LNCaP clone FGC (cell line): ENCODE measurements at regions not wholly inside any gene's neighbourhood (a gene's known extent, or its start where the extent isn't known, plus 50 kb on each side); places are given as distances from the start of the nearest gene placed in this dataset.

ENCODE experiments used
- DNase-seq: peaks from one replicate; pipeline ENCODE4 v3.0.0-alpha.2; 2011; ENCODE audit warnings: low read depth
- H3K4me3 ChIP-seq: 2 replicates; pipeline ENCODE4 v1.5.1; 2011; ENCODE audit warnings: mild to moderate bottlenecking, low read depth, low read length, control low read depth
- TF ChIP-seq, protein P1 (sequence below): IDR thresholded peaks from 2 replicates; pipeline ENCODE4 v1.5.1; 2012; ENCODE audit warnings: mild to moderate bottlenecking; ENCODE audit not compliant: control insufficient read depth, insufficient read depth; ENCODE audit errors: extremely low read depth

DNA sequence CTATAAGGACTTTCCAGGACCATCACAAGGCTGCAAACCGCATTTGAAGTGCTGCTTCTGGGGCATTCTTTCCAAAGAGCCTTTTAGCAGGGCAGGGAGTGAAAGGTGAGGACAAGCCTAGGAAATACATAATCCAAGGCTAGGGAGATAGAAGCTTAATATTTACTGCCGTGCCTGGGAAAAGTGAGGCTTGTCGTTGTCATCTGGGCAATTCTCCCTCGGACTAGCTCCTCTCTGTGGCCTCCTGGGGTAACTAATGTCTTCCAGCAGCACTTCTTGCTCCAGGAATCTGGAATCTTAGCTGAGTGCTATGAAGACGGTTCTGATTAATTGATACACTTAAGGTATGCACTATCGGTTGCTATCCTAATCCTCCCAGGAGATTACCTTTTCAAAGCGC lies 69.3 kb upstream of the ATL2 start:
- H3K4me3 ChIP-seq: no peak overlapping the region
- TF ChIP-seq, protein P1, sequence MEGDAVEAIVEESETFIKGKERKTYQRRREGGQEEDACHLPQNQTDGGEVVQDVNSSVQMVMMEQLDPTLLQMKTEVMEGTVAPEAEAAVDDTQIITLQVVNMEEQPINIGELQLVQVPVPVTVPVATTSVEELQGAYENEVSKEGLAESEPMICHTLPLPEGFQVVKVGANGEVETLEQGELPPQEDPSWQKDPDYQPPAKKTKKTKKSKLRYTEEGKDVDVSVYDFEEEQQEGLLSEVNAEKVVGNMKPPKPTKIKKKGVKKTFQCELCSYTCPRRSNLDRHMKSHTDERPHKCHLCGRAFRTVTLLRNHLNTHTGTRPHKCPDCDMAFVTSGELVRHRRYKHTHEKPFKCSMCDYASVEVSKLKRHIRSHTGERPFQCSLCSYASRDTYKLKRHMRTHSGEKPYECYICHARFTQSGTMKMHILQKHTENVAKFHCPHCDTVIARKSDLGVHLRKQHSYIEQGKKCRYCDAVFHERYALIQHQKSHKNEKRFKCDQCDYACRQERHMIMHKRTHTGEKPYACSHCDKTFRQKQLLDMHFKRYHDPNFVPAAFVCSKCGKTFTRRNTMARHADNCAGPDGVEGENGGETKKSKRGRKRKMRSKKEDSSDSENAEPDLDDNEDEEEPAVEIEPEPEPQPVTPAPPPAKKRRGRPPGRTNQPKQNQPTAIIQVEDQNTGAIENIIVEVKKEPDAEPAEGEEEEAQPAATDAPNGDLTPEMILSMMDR: no peak
- no peak for DNase-seq

DNA sequence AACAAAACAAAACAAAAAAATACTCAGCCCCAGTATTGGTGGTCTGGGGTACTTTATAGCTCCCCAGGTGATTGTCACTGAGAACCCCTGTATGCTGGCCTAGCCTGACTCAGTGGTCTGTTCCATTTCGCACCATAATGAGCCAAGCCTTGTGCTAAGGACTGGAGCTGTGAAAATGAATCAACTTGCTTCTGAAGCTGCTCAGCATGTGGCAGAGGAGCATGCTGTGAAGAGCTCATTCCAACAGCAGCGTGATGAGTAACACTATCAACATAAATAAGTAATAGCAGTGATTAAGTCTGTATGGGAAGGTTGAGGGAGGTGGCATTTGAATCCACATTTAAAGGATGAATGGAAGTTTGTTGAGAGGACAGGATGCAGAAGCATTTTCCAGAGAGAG lies 67.2 kb upstream of the ATL2 start:
- no peak for DNase-seq

DNA sequence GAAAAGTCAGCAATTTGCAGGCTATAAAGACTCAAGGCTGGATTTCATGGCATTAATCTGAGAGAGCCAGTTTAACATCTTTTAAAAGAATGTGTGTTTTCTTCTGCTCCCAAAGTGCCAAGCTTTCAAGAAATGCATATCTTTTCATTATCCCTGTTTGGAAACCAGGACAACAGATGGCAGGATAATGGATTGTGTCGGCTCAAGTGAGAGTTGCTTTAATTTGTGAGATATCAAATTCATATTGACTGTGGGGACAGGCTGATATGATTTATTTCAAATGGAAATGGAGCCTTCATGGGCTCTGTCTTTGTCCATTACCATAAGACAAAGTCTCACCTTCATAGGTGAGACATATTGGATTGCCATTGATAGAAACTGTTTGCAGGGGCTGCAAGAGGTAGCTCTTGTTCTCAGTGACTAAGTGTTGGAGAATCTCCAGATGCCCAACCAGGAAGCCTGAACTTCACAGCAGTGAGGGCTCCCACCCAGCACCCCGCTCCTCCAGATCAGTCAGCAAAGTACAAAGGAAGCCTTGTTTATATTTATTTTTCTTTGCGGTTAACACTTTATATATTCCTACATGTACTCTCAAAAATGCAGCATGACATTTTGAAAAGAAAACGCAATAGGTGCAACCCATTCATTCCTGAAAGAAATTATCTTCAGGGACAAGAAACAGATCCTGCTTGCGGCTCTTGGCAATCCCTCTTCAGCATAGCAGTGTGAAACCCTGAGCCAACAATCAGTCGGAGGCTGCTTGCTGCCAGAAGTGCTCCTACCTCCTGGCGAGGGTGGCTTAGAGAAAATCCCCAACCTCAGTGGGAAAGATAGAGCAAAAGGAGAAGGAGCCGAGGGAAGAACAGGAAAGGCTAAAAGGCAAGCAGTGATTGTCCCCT lies 65.8 kb upstream of the ATL2 start:
- no peak for DNase-seq
- TF ChIP-seq, protein P1: no peak
- H3K4me3 ChIP-seq: no peak overlapping the region

More for the DNA sequence above, 67.2 kb upstream of the ATL2 start:
- TF ChIP-seq, protein P1: no peak
- H3K4me3 ChIP-seq: no peak overlapping the region

DNA sequence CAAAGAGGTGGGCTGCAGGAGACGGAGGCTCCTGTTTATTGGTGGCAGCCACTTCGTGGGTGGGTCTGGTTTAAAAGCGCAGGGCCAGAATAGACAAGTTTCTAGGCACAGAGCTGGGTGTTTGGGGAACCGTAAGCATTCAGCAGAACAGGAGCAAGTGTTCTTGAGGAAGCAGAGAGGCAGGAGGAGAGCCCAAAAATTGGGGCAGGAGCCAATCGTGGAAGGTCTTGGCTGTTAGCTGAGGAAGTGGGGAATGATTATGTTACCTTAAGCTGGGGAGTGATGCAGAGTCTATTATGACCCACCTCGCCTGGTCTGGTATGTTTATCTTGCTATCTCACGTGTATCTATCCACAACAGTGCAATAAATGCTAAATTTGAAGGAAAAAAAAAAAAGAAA lies 64.3 kb upstream of the ATL2 start:
- TF ChIP-seq, protein P1: no peak
- DNase-seq: no peak

DNA sequence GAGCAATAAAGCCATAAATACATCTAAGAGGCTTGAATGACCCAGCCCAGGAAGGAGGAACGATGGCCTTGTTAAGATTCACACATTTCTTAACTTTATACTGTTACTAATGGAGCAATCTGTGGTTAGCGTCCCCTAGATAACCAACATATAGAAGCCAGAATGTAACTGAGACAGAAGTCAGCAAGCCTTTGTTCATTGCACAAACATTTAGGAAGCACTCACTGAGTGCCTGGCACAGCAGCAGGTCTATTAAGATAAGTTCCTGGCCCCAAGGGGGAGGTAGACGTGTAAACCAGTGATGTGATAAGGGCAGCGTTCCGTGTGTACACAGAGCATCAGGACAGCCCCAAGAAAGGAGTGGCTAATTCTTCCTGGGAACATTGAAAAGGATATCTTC lies 63.6 kb upstream of the ATL2 start:
- no peak for DNase-seq
- H3K4me3 ChIP-seq: no peak overlapping the region
- TF ChIP-seq, protein P1: no peak

More for the DNA sequence above, 64.3 kb upstream of the ATL2 start:
- H3K4me3 ChIP-seq: no peak overlapping the region

DNA sequence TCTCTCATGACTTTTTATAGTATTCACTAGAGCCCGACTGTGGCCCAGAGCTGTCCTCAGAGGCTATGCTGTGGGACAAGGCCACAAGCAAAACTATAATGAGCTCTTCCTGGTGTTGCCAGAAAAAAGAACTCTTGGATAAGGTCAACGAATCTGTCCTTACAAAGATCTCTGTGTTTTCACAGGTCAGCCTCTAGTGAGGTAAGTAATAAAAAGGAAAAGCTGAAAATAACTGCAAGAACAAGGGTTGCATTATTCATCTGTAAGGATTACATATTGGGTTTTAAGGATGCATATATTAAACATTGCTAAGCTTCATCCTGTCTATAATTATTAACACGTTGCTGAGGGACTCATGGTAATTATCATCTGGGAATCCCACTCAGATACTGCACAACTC lies 62.8 kb upstream of the ATL2 start:
- TF ChIP-seq, protein P1: no peak
- DNase-seq: no peak
- H3K4me3 ChIP-seq: no peak overlapping the region
